NCI-H526 (cell line): ENCODE measurements at regions not wholly inside any gene's neighbourhood (a gene's known extent, or its start where the extent isn't known, plus 50 kb on each side); places are given as distances from the start of the nearest gene placed in this dataset.
"Not testable (repeated sequence)": the region's sequence is repeated elsewhere in the genome, so short reads cannot be mapped to it uniquely, and the experiment has no call there.

Source experiments
- DNase-seq, 2 experiments: peaks; one replicate each; lab custom pipeline; 2025; lab: John Stamatoyannopoulos, UW

DNA sequence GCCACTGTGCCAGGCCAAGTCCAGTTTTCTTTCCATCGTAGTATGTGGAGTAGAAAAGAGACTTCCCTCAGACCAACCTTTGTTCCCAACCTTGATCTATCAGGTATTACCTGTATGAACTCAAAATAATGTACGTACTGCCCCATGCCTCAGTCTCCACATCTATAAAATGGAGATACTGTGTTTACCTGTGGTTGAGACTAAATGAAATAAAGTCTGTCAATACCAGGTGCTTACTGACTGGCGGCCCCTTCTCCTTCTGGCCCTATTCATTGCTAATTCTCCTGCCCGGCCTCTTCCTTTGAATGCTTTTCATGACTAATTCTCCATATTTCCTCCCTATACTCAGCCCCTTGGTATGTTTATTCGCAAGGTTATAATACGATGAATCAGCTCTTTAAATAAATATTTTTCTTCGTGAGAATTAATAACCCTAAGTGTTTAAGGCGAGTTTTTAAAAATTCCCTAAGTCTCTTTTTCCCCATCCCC lies 89.6 kb upstream of the BASP1 start:
- no peak for DNase-seq

DNA sequence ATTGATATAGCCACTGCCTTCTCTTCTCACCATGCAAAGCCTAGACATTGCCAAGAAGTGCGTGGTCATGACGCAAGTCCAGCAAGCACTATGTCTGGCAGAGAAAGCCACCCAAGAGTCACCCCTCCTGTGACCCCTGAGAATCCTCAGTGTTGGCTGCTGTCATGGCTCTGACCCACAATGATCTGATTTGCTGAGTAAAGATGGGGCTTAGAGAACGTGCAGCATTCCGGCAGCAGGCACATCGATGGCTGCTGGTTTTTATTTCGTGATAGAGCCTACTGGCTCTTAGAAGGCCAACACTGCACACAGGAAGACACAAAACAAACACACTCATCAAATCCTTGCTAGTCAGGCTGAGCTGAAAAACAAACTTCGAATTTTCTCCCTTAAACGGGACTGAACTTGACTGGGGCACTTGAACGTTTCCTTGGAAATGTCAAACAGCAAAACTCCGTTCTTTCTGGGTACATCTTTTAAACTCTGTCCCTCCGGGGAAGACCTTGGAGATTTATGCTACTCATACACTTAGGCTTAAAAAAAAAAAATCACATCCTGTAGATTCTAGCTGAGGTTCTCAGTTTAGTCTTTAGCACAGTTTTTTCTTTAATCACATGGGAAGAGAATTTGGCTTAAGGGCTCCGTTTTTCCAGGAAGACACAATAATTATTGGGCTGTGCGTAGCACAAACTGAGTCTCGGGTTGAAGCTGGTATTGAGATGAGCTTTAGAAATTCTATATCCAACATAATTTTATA lies 88.2 kb upstream of the BASP1 start:
- DNase-seq, result no peak

DNA sequence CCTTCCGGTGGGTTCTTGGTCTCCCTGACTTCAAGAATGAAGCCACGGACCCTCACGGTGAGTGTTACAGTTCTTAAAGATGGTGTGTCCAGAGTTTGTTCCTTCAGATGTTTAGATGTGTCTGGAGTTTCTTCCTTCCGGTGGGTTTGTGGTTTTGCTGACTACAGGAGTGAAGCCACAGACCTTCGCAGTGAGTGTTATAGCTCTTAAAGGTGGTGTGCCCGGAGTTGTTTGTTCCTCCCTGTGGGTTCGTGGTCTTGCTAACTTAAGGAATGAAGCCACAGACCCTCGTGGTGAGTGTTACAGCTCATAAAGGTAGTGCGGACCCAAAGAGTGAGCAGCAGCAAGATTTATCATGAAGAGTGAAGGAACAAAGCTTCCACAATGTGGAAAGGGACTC lies 87.1 kb upstream of the BASP1 start:
- DNase-seq, result not testable (repeated sequence)

DNA sequence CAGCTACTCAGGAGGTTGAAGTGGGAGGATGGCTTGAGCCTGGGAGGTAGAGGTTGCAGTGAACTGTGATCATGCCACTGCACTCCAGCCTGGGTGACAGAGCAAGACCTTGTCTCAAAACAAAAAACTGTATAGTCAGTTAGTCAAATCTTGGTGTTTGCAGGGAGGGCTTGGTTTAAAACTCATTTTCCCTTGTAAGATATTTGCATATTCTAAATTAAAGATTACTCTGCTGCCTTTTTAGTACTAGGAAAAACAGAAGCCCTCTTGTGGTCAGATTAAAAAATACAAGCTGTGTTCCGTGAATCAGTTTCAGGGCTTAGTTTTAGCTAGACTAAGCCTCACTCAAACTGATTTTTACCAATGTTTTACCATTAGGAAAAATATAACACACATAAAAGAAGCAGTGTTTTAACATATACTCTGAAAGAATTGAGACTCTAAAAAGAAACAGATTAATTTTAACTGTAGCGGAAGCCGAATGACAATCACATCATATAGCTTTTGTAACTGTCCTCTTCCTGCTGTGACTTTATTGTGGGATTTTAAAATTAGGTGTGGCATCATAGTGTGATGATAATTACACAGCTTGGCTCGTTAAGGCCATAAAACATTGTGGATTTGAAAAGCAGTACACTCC lies 84.9 kb upstream of the BASP1 start:
- DNase-seq, result peak; percentile 90 to 92

DNA sequence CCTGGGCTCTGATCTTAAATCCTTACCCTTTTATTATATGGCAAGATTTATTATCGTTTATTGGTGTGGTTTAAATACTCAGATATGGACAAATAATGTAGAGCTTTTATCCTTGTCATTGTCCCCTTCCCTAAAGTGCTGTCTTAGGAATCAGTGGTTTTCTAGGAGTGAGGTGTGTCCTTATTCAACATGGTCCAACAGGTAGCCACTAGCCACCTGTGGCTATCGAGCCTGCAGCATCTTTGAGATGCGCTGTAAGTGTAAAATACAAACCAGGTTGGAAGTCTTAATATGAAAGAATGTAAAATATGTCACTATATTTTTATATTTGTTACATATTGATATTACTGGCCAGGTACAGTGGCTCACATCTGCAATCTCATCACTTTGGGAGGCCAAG lies 82.4 kb upstream of the BASP1 start:
- no peak for DNase-seq

DNA sequence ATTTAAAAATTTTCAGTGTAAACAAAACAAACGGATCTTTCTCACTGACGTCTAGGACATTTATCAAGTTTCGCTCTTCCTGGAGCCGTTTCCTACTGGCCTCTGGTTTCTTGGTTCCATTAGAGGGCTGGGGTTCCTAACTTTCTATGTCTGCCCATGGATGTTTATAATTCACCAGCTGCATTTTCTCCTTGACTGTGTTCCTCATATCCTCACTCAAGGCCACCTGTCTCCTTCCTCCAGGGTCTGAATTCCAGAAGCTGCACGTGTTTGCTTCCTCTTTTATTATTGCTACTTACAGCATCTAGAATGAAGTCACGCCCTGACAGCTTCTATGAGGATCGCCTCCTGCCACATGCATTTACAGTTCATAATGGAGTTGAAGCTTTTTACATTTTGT lies 74.1 kb upstream of the BASP1 start:
- no peak for DNase-seq

DNA sequence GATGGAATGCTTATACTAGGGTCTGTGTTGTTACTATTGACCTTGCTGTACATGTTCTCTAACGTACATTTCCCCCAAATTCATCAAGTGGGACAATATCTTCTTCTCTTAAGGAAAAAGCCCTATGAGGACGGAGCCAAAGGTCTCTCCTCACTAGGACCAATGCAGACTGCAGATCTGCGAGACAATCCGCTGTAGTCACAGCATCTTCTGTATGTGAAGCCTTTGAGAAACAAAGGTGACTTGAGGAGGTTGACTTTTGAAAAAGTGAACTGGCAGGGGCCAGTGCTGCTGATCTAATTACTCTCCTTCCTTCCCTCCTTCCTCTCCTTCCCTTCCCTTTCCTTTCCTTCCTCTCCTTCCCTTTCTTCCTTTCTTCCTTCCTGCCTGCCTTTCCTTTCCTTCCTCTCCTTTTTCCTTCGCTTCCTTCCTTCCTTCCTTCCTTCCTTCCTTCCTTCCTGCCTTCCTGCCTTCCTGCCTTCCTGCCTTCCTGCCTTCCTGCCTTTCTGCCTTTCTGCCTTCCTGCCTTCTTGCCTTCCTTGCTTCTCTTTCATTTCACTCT lies 71.1 kb upstream of the BASP1 start:
- DNase-seq, result no peak

DNA sequence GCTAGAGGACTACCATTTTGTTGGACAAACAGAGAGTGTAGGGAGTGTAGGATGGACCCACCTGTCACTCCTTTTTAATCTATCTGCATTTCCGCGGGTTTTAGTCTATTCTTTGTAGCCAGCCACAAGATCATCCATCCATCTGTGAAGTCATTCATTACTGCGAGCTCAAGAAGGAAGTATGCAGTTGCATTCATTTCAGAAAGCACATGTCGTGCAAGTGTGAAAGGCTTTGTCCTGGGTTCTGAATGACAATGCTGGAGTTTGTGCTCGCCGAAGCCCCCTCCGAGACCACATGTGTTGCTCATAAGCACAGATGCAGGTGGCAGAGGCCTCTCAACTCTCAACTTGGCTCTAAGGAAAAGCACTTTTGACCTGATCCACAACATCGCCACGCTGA lies 70.3 kb upstream of the BASP1 start:
- DNase-seq, result no peak

DNA sequence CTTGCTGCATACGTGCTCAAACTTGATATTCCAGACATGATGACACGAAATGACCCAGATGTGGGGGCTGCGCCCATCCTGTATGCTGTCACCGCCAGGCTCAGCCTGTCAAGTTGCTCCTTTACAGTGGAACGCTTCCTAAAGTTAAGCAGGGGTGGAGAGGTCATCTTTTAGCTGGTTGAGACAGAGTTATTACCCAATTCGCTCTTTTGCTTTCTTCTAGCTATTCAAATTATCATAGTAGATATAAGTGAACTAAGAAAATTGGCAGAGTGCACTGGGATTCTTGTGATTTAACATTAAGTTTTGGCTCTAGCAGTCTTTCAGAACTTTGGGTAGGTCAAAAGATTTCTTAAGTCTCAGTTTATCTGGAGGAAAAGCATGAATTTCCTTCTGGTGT lies 69.8 kb upstream of the BASP1 start:
- no peak for DNase-seq

DNA sequence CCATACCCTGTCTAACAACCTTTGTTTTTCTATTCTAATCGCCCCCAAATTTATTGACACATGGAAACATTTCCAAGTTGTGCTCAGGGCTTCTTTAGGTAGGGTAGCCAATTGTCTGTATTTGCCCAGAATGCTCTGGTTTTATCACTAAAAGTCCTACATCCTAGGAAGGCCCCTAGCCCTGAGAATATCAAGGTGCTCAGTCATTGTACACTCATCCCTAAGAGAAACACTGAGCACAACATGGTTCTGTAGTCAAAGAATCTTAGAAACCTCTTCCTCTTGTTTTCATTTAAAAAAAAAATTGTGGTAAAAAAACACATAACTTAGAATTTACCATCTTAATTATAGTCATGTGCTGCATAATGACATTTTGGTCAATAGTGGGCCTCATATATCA lies 69.0 kb upstream of the BASP1 start:
- no peak for DNase-seq

DNA sequence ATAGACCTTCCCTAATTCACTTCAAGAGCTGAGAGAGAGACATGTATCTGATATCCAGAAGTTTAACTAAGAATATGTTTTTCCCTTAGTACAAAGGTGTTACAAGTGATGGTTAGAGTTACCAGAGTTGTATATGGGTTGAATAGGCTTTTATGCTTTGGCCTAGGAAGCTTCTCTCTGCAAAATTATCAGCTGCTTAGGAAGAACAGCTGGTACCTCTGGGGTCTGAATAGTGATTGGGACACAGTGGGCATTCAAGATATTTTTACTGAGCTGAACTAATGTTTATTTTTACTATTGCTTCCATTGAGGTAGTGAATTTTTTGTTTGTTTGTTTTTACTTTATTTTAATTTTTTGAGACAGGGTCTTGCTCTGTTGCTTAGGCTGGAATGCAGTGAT lies 67.6 kb upstream of the BASP1 start:
- DNase-seq, result no peak

DNA sequence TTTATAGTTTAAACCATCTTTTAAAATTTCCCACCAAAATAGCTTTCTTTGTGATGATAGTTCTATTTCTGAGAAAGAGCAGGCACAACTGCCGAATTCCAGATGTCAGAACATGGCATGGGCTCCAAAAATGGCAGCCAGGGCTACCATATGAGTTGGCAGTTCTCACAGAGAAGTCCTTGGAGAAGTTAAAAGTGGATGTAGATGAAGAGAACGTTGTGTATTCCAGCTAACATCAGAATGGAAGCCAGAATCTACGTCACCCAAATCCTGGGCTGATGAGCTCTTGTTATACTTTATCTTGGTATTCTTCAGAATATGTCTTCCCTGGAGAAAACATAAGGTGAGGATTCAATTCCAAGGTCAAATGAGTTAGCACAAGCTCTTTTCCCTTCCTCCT lies 66.9 kb upstream of the BASP1 start:
- no peak for DNase-seq

DNA sequence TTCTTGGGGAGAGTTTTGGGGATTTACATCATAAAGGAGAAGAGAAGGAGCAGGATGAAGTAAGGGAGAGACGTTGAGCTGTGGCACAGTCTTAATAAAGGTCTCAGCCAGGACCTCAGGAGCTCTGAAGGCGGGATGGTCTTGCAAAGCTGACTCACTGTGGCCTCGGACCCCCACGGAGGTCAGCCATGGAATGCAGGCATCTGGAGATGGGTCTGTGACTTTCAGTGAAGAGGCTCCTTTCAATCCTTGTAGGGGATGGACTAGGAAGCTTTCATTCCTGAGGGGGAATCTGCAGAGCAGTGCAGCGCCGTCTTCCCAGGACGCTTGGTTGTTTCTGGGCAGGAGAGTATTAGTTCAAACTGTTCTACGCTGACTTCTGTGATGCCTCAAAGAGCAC lies 65.7 kb upstream of the BASP1 start:
- no peak for DNase-seq

DNA sequence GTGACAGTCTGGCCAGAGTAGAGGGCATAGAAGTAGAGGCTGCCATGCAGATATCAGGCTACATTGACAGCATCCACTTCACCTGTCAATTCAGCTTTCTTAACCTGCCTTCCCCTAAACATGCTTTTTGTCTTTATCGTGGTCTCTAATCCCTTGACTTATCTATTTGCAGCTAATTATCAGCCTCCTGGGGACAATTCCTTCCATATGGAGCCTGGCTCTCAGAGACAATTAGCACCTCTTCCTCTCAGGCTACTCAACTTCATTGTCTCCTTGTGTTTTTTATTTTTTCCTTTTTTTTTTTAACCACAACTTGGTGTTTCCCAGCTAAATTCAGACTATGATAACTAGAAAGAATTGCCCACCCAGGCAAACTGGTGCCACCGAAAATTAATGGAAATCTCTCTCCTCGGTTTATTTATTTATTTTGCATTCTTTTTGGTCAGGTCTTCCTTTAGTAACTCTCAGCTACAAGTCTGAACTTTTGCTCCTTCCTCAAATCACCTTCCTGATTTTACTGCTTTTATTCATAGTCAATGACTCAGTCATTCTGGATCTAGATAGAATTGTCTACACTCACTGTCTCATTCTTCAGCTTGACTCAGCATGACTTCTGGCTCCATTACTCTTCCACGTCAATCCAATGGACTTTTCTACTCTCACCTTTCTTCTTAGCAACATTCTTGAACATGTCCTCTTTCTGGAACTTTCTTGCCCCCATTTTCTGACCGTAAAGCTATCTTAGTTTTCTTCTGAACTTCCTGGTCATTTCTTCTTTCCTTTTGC lies 63.0 kb upstream of the BASP1 start:
- no peak for DNase-seq

DNA sequence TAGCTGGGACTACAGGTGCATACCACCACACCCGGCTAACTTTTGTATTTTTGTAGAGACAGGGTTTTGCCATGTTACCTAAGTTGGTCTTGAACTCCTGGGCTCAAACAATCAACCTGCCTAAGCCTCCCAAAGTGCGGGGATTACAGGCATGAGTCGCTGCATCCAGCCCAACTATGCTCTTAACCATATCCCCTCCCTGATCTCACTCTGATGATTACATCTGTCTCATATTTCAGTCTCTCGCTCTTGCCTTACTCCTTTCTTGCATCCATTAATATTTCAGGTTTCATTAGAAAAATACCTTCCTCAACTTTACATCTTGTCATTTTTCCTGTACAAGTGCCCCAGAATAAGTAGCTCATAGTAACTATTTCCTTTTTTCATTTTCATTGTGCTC lies 61.0 kb upstream of the BASP1 start:
- no peak for DNase-seq

DNA sequence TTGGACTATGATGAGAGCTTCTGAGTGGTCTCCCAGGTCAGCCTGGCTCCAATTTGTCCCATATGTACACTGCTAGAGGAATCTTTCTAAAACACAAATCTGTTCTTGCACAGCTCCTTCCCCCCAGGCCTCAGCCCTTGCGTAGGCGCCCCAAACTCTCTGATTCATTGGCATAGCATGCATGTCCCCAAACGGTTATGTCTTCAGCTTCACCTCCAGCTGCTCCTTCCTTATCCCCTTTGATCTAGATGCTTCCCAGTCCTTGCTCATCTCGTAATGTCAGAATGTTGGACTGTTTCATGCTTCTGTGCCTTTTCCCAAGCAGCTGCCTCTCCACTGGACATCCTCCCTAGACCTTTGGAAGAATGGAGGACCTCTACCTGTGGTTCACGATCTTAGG lies 60.1 kb upstream of the BASP1 start:
- DNase-seq, result no peak

DNA sequence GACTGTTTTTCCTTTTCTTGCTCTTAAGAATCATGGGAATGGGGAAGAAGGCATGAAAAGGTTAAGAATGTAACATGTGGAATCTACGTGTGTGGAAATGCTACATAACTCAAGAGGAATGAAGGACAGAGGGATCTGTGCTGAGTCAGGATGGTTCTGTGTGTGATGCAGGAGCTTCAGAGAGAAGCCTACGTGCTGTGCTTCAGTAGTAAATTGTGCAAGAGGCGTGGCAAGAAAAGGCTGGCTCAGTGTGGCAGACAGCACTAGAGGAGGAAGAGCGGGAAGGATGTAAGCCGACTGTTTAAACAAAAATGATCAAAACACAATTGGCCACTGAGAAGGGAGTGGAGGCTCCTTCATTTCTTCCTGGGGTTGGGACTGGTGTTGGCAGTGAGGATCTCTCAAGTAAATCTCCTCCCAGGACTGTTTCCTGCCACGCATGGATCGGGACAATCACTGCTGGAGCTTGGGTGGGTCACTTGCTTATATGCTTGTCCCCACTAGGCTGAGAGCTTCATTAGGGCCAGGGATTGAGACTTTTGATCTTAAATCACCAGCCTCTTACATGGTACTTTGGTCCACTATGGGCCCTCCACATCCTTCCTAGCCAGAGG lies 59.4 kb upstream of the BASP1 start:
- DNase-seq, result no peak

DNA sequence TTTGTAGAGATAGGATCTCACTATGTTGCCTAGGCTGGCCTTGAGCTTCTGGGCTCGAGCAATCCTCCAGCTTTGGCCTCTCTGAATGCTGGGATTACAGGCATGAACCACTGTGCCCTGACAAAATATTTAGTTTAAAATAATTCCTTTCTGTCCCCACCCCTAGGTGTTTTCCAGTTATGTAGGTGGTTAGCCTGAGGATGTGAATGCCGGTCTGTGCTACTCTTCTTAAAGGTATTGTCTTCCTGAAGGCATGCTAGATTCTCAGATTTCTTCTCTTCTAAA lies 56.7 kb upstream of the BASP1 start:
- DNase-seq, result no peak

DNA sequence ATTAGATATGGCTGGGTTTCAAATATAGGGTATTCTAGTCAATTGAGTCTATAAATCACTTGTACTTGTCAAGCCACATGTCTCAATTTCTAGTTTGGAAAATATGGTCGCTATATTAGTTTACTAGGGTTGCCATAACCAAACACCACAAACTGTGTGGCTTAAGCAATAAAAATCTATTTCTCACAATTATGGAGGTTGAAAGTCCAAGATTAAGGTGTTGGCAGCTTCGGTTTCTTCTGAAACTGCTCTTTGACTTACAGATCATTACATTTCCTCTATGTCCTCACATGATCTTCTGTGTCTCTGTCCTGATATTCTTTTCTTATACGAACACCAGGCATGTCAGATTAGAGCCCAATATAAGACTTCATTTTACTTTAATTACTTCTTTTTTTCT lies 55.8 kb upstream of the BASP1 start:
- no peak for DNase-seq

DNA sequence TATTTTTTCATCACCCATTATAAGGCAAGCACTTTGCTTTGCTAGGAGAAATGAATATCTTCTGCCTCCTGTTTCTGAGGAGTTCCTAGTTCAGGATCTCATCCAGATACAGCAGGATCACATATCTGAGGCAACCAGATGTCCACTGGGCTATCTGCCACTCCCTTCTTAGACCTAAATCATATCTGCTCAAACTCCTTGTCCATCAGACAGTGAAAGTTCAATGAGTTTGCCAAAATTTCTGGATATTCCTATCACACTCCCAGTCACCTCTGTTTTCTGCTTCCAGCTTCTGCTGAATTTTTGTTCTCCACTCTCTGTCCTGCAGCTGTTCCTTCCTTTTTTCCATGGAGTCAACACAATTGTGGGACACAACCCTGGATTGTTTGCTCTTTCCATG lies 54.2 kb upstream of the BASP1 start:
- DNase-seq, result no peak

DNA sequence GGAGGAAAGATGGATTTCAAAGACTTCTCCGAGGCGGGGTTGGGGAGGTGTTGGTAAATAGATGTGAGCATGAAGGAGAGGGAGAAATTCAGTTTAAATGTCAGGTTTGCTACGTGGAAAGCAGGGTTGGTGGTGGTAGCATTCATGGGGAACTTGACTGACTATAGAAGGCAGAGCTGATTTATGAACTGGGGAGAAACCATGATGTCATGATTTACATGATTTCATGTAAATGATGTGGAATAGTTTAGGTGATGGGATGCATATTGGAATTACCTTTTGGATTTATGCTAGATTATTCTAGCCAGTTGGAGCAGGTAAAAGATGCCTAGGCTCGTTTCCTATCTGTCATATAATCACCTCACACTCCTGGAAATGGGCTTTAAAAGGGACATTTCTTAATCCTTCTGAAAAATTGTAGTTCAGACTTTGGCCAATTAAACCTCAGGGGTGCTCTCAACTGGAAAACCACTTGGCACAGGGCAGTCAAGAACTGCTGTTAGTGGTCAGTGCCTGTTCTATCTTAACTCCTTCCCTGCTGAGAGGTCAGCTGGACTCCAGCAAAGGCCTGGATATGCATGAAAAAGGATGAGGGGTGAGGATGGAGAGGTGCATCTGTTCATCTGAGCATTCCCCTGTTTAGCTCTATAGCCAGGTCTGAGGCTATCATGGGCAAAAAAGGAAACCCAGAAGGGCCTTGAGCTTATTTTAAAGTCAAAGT lies 50.1 kb upstream of the BASP1 start:
- DNase-seq, result peak in 1 of 2 experiments; percentile 8
